ENCODE measurements at regions not wholly inside any gene's neighbourhood (a gene's known extent, or its start where the extent isn't known, plus 50 kb on each side); places are given as distances from the start of the nearest gene placed in this dataset.

DNA sequence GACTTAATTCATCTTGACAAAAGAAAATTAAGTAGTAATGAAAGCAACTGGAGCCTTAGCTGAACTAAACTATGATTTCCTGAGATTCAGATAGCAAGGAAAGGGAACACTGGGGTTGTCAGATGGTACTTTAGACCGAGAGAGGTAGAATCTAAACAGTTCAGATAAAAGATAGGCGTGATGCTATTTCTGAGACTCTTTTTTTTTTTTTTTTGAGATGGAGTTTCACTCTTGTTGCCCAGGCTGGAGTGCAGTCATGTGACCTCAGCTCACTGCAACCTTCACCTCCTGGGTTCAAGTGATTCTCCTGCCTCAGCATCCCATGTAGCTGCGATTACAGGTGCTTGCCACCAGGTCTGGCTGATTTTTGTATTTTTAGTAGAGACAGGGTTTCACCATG, 279.9 kb upstream of the UMPS start:
- Mint-ChIP-seq H3K27ac (no peak overlapping the region), H3K27me3 (peaks cover 4% of the 10 kb centered on the region), H3K36me3 (no peaks in the 10 kb centered on the region), H3K4me3 (no peak overlapping the region), H3K9me3 (no peaks in the 10 kb centered on the region), H3K4me1 (ENCODE audit: low read depth) (no peaks in the 10 kb centered on the region)
- intact Hi-C loops (cut with micrococcal nuclease): no loop called here
- no peak for DNase-seq
- ChIA-PET CTCF (no interaction called here), POLR2A (no interaction called here)

DNA sequence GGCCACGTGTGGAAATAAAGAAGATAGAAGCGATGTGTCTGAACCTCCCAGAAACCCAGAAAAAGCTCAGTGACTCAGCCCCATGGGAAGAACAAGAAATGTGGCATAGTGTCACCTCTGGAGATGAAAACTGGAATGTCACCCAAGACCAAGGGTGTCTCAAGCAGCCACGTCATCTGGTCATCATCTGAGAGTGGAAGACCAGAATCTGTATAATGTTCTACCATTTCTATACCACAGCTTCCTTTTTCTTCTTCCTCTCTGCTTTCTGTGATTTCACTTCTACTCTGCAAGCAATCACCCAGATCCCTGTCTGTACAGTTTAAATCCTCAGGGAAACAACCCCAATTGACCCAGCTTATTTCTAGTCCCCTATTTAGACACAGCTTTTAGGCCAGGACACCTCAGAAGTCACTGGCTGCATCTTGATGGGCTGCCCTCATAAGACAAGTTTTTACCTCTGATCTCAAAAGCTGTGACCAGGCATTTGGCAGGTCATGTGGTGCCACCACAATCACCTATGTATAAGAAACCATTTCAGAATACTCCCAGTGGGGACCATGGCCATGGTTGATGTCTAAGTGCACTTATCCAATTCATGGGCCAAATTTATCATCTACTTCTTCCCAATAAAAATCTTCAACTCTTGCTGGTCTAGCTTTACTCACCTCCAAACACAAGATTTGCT, 278.5 kb upstream of the UMPS start:
- Mint-ChIP-seq H3K27me3 (peaks cover 4% of the 10 kb centered on the region), H3K27ac (no peak overlapping the region), H3K36me3 (no peaks in the 10 kb centered on the region), H3K4me1 (ENCODE audit: low read depth) (no peaks in the 10 kb centered on the region), H3K9me3 (no peaks in the 10 kb centered on the region), H3K4me3 (no peak overlapping the region)
- intact Hi-C loops (cut with micrococcal nuclease): no loop called here
- CTCF ChIA-PET: interaction anchor here (0.8 kb wide), 1 partner anchor 17 kb away, joined by 3 read pairs; no protein-coding TSS in a partner anchor
- POLR2A ChIA-PET: no interaction called here
- DNase-seq: no peak

DNA sequence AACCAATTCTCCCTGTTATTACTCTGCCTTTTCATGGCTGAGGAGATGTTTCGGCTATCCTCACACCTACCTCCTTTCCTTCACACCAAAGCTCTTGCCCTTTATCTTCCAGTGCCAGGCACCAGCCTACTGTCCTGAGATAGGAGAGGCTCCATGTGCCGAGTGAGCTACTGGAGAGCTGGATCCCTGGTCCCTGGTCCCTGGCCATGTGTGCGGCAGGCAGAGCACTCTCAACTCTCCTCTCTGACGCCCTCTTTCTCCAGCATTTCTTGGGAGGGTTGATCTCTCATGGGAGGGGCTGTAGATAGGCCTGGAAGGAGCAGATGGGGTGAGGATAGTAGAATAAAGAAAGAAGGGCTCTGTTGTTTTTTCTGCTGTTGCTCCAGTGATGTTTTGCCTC, 277.1 kb upstream of the UMPS start:
- ChIA-PET POLR2A (no interaction called here), CTCF (no interaction called here)
- Mint-ChIP-seq H3K36me3 (no peaks in the 10 kb centered on the region), H3K9me3 (no peaks in the 10 kb centered on the region), H3K4me3 (no peak overlapping the region), H3K27ac (no peak overlapping the region), H3K4me1 (ENCODE audit: low read depth) (no peaks in the 10 kb centered on the region), H3K27me3 (peaks cover 10% of the 10 kb centered on the region)
- intact Hi-C loops (cut with micrococcal nuclease): no loop called here
- DNase-seq: no peak

DNA sequence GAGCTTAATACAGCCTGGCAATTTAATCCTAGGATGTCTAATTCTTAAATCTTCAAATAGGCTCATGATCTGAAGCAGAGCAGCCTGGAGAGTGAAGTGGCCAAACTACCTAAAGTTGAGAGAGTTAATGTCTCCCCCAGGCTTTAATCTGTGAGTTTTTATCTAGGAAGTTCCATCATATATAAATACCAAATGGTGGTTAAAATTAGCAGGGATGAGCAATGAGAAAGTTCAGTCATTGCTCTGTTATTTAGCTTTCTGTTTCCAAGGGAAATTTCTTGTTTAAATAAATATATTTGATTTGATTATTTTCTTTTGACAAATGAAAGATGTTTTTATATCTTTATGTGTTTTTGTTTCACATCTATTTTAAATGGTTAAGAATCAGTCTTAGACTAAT, 274.4 kb upstream of the UMPS start:
- H3K27ac Mint-ChIP-seq: no peak overlapping the region
- no peaks in the 10 kb centered on the region for H3K9me3 Mint-ChIP-seq
- no peak for DNase-seq
- no peaks in the 10 kb centered on the region for H3K4me1 Mint-ChIP-seq (ENCODE audit: low read depth)
- ChIA-PET CTCF (interaction anchor here (1.0 kb wide), 1 partner anchor 12 kb away, joined by 3 read pairs; no protein-coding TSS in a partner anchor), POLR2A (no interaction called here)
- H3K36me3 Mint-ChIP-seq: no peaks in the 10 kb centered on the region
- intact Hi-C loops (cut with micrococcal nuclease): no loop called here
- no peak overlapping the region for H3K4me3 Mint-ChIP-seq
- H3K27me3 Mint-ChIP-seq: peaks cover 13% of the 10 kb centered on the region

DNA sequence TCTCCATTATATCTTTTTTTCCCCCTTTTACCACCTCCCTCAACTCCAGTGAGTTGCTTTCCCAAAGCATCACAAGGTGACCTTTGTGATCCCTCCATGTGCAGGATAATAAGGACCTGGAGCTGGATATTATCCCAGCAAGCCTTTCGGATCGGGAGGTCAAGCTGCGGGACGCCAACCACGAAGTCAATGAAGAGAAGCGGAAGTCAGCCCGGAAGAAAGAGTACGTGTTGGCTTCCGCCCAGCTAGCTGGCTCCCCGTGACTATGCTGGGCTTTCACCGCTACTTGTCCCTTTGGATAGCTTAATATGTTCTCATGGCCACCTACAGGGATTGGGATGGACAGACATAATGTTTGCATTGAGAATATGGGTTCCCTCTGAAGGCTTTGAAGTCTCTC, 273.7 kb upstream of the UMPS start:
- POLR2A ChIA-PET: no interaction called here
- CTCF ChIA-PET: interaction anchor here (1.0 kb wide), 1 partner anchor 12 kb away, joined by 3 read pairs; no protein-coding TSS in a partner anchor
- Mint-ChIP-seq H3K27me3 (peaks cover 13% of the 10 kb centered on the region), H3K4me1 (ENCODE audit: low read depth) (no peaks in the 10 kb centered on the region), H3K9me3 (no peaks in the 10 kb centered on the region), H3K36me3 (no peaks in the 10 kb centered on the region), H3K4me3 (no peak overlapping the region), H3K27ac (no peak overlapping the region)
- no peak for DNase-seq
- intact Hi-C loops (cut with micrococcal nuclease): no loop called here

DNA sequence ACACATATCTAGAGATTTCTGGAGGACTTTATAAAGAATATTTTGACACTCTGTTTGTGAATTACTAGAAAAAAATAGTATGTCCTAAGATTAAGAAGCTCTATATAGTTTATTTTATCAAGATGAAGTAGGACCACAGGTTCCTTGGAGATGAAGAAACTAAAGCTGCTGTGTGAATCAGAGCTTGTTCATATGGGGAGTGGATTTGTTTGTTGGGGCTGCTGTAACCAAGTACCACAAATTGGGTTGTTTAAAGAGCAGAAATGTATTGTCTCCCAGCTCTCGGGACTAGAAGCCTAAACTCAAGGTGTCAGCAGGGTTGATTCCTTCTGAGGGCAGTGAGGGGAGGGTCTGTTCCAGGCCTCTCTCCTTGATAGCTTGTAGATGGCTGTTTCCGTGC, 270.6 kb upstream of the UMPS start:
- Mint-ChIP-seq H3K27ac (no peak overlapping the region), H3K27me3 (peaks cover 13% of the 10 kb centered on the region), H3K4me3 (no peak overlapping the region), H3K9me3 (no peaks in the 10 kb centered on the region), H3K36me3 (no peaks in the 10 kb centered on the region), H3K4me1 (ENCODE audit: low read depth) (no peaks in the 10 kb centered on the region)
- CTCF ChIA-PET: interaction anchor here (1.0 kb wide), 1 partner anchor 8 kb away, joined by 3 read pairs; no protein-coding TSS in a partner anchor
- no peak for DNase-seq
- intact Hi-C loops (cut with micrococcal nuclease): loop anchor here (10.0 kb wide), 1 partner anchor 375 kb away; no protein-coding TSS in a partner anchor
- POLR2A ChIA-PET: no interaction called here

DNA sequence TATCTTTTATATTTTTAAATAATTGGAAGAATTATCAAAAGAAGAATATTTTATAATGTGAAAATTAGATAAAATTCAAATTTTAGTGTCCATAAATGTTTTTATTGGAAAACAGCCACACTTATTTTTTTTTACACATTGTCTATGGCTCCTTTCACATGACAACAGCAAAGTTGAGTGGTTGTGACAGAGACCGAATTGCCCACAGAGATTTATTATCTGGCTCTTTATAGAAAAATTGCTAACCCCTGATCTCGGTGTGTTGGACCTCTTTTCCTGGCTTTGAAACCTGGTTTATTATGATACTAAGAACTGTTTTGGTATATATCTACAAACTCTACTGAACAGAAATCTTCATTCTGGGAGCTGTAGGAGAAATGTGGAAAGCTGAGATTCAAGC, 269.1 kb upstream of the UMPS start:
- Mint-ChIP-seq H3K4me1 (ENCODE audit: low read depth) (no peaks in the 10 kb centered on the region), H3K27ac (no peak overlapping the region), H3K36me3 (no peaks in the 10 kb centered on the region), H3K4me3 (no peak overlapping the region), H3K27me3 (peaks cover 11% of the 10 kb centered on the region), H3K9me3 (no peaks in the 10 kb centered on the region)
- intact Hi-C loops (cut with micrococcal nuclease): loop anchor here (10.0 kb wide), 1 partner anchor 376 kb away; no protein-coding TSS in a partner anchor
- CTCF ChIA-PET: no interaction called here
- no peak for DNase-seq
- POLR2A ChIA-PET: no interaction called here

DNA sequence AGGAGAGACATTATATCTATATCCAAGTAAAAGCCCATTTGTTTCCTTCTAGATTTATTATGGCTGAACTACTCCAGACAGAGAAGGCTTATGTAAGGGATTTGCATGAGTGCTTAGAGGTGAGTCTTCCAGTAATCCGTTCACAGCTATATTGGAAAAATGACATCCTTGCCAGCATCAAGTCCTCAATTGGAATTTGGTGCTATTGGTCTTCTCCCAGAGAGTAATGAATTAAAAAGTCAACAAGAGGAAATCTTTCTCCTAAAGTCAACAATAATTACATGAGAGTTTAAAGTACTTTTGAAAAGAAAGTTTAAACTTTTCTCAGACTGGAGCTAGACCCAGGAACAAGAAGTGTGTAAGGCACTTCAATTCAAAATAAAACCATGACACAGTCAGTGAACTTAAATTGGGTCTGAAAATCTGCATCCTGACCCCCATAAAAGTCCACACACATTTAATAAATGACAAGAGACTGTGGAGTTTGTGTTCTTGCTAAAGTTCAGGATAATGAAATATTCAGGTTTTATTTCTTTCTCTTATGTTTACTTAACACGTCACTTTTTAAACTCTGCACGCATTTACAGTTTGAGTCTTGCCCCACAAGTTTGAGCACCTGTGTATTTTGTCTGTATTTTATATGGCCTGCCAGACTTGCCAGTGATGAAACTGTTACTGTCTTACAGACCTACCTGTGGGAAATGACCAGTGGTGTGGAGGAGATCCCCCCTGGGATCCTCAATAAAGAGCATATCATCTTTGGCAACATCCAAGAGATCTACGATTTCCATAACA, 268.2 kb upstream of the UMPS start:
- Mint-ChIP-seq H3K27me3 (peaks cover 14% of the 10 kb centered on the region), H3K27ac (no peak overlapping the region), H3K9me3 (no peaks in the 10 kb centered on the region), H3K4me3 (no peak overlapping the region), H3K36me3 (no peaks in the 10 kb centered on the region), H3K4me1 (ENCODE audit: low read depth) (no peaks in the 10 kb centered on the region)
- ChIA-PET POLR2A (no interaction called here), CTCF (interaction anchor here (0.9 kb wide), 1 partner anchor 11 kb away, joined by 3 read pairs; no protein-coding TSS in a partner anchor)
- intact Hi-C loops (cut with micrococcal nuclease): loop anchor here (10.0 kb wide), 1 partner anchor 377 kb away; no protein-coding TSS in a partner anchor
- no peak for DNase-seq

DNA sequence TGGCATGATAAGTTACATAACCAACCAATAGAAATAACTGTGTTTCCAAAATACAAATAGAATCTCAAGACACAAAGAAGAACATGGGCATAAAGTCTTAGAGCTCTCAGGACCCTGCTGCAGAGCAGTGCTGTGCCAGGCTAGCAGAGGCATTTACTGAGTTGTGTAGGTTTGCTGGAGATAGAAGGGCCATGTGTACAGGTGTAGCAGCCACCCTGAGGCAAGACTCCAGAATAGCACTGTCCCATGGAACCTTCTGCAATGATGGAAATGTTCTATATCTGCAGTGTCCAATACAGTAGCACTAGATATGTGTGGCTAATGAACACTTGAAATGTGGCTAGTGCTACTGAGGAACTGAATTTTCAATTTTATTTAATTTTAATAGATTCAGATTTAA, 267.0 kb upstream of the UMPS start:
- intact Hi-C loops (cut with micrococcal nuclease): loop anchor here (10.0 kb wide), 1 partner anchor 378 kb away; no protein-coding TSS in a partner anchor
- no peaks in the 10 kb centered on the region for H3K4me1 Mint-ChIP-seq (ENCODE audit: low read depth)
- H3K27ac Mint-ChIP-seq: no peak overlapping the region
- ChIA-PET POLR2A (no interaction called here), CTCF (no interaction called here)
- H3K36me3 Mint-ChIP-seq: no peaks in the 10 kb centered on the region
- no peak overlapping the region for H3K4me3 Mint-ChIP-seq
- peaks cover 13% of the 10 kb centered on the region for H3K27me3 Mint-ChIP-seq
- no peaks in the 10 kb centered on the region for H3K9me3 Mint-ChIP-seq
- DNase-seq: no peak

DNA sequence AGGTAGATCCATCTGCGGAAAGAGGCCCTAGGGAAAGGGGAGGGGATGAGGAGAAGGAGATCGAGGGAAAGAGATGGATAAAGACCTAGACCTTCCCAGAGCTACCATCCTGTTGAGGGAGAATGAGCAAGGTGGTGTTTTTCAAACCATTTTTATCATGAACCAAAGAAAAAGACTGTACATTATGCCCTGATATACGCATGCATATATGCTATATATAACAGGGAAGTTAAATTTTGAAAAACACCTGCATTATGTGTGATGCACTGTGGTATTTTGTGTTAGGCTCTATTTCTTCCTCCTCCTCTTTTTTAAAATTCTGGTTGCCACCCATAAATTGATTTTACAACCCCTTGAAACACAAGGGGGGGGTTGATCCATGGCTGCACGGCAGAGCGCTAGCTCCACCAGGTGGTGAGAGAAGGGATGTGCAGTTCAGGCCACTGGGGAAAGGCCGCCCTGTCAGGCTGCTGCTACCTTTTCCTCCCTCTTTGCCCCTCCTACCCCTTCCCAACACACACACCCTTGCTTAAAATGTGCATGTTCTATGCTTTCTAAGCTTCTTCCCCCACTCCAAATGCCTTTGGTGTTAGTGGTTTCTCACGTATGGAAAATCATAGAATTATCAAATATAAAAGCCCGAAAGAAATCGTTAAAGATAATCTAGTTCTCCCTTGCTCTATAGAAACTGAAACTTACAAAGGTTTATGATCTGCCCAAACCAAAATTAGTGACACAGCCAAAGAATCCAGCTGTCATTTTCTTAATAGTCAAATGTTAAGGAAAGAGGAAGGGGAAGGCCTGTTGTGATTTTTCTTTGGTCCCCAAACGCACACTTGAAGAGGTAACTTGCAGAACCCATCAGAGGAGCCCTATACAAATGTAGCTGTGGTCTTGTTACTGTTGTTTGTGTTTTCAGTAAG, 262.0 kb upstream of the UMPS start:
- CTCF ChIA-PET: interaction anchor here (0.6 to 2.0 kb wide), 11 partner anchors 9 to 386 kb away, joined by 3 to 9 read pairs (median 3); no protein-coding TSS in a partner anchor
- Mint-ChIP-seq H3K4me1 (ENCODE audit: low read depth) (no peaks in the 10 kb centered on the region), H3K9me3 (no peaks in the 10 kb centered on the region), H3K36me3 (no peaks in the 10 kb centered on the region), H3K27ac (no peak overlapping the region), H3K27me3 (peaks cover 18% of the 10 kb centered on the region), H3K4me3 (no peak overlapping the region)
- POLR2A ChIA-PET: no interaction called here
- intact Hi-C loops (cut with micrococcal nuclease): loop anchor here (1.0 to 10.0 kb wide), 2 partner anchors 117 to 383 kb away; no protein-coding TSS in a partner anchor
- DNase-seq: peak; percentile 46

DNA sequence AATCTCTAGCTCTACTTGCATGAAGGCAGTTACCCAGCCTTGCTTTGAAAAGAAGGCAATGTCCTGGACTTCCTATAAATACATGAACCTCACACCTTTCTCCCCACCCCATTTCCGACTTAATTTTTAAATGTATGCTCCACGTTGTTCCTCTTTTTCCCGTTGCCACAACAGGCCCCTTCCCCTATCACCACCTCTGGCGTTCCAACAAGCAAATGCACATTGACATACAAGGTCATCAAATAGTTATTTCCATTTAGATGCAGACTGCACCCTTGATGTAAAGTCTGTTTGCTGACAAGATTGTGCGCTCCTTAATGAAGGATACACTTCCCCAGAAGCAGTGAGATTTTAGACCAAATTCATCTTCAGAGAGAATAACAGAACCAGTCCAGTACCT, 260.7 kb upstream of the UMPS start:
- Mint-ChIP-seq H3K27me3 (peaks cover 20% of the 10 kb centered on the region), H3K4me3 (no peak overlapping the region), H3K4me1 (ENCODE audit: low read depth) (no peaks in the 10 kb centered on the region), H3K27ac (no peak overlapping the region), H3K36me3 (no peaks in the 10 kb centered on the region), H3K9me3 (no peaks in the 10 kb centered on the region)
- intact Hi-C loops (cut with micrococcal nuclease): loop anchor here (10.0 kb wide), 1 partner anchor 385 kb away; no protein-coding TSS in a partner anchor
- ChIA-PET CTCF (interaction anchor here (0.7 kb wide), 1 partner anchor 443 kb away, joined by 3 read pairs; no protein-coding TSS in a partner anchor), POLR2A (no interaction called here)
- DNase-seq: no peak

DNA sequence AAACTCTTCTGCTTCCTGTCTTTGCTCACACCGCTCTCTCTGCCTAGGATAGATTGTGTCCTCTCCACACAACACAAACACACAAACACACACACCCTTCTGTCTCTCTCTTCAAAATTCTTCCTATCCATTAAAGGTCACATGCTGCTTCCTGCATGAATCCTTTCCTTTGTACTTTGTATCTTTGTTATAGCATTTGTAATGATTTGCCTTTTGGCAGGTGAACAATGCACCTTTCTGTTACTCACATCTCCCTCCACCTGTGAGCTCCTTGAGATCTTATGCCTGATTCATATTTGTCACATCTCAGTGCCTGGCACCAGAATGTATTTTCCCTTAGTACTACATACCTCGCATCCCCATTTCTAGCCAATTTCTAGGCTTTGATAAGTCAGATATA, 251.4 kb upstream of the UMPS start:
- DNase-seq: no peak
- no peak overlapping the region for H3K4me3 Mint-ChIP-seq
- CTCF ChIA-PET: no interaction called here

More for the DNA sequence above, 251.4 kb upstream of the UMPS start:
- peaks cover 14% of the 10 kb centered on the region for H3K27me3 Mint-ChIP-seq
- no peaks in the 10 kb centered on the region for H3K36me3 Mint-ChIP-seq
- no peaks in the 10 kb centered on the region for H3K4me1 Mint-ChIP-seq (ENCODE audit: low read depth)
- POLR2A ChIA-PET: no interaction called here
- no peaks in the 10 kb centered on the region for H3K9me3 Mint-ChIP-seq
- no peak overlapping the region for H3K27ac Mint-ChIP-seq
- intact Hi-C loops (cut with micrococcal nuclease): no loop called here
